ENCODE measurements at regions not wholly inside any gene's neighbourhood (a gene's known extent, or its start where the extent isn't known, plus 50 kb on each side); places are given as distances from the start of the nearest gene placed in this dataset.

DNA sequence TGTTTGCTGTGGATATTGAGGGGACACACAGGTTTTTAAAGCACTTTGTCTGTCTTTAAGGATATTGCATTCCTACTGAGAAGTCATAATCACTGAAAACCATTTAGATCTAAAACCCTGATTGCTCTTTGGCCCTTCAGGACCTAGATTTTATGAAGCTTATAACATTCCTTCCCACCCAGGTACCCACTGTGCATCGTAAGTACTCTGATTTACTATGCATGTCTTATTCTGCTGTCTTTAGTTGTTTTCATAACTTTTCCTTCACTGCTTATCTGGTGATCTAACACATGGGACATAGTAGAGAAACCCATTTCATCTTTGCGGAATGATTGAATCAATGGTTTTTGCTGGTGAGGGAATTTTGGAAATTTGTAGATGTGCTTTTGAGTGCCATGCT lies 247.0 kb upstream of the RARB start:
- TF ChIP-seq, protein P1, sequence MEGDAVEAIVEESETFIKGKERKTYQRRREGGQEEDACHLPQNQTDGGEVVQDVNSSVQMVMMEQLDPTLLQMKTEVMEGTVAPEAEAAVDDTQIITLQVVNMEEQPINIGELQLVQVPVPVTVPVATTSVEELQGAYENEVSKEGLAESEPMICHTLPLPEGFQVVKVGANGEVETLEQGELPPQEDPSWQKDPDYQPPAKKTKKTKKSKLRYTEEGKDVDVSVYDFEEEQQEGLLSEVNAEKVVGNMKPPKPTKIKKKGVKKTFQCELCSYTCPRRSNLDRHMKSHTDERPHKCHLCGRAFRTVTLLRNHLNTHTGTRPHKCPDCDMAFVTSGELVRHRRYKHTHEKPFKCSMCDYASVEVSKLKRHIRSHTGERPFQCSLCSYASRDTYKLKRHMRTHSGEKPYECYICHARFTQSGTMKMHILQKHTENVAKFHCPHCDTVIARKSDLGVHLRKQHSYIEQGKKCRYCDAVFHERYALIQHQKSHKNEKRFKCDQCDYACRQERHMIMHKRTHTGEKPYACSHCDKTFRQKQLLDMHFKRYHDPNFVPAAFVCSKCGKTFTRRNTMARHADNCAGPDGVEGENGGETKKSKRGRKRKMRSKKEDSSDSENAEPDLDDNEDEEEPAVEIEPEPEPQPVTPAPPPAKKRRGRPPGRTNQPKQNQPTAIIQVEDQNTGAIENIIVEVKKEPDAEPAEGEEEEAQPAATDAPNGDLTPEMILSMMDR (IDR thresholded peaks at IDR 0.05; ENCODE audit: insufficient read depth, low read length), result no peak
- TF ChIP-seq POLR2AphosphoS5 (IDR thresholded peaks at IDR 0.05; ENCODE audit: low read depth), result no peak
- TF ChIP-seq, protein P2, sequence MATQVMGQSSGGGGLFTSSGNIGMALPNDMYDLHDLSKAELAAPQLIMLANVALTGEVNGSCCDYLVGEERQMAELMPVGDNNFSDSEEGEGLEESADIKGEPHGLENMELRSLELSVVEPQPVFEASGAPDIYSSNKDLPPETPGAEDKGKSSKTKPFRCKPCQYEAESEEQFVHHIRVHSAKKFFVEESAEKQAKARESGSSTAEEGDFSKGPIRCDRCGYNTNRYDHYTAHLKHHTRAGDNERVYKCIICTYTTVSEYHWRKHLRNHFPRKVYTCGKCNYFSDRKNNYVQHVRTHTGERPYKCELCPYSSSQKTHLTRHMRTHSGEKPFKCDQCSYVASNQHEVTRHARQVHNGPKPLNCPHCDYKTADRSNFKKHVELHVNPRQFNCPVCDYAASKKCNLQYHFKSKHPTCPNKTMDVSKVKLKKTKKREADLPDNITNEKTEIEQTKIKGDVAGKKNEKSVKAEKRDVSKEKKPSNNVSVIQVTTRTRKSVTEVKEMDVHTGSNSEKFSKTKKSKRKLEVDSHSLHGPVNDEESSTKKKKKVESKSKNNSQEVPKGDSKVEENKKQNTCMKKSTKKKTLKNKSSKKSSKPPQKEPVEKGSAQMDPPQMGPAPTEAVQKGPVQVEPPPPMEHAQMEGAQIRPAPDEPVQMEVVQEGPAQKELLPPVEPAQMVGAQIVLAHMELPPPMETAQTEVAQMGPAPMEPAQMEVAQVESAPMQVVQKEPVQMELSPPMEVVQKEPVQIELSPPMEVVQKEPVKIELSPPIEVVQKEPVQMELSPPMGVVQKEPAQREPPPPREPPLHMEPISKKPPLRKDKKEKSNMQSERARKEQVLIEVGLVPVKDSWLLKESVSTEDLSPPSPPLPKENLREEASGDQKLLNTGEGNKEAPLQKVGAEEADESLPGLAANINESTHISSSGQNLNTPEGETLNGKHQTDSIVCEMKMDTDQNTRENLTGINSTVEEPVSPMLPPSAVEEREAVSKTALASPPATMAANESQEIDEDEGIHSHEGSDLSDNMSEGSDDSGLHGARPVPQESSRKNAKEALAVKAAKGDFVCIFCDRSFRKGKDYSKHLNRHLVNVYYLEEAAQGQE (IDR thresholded peaks at IDR 0.05; ENCODE audit: insufficient replicate concordance, low read depth), result no peak
- no peak for TF ChIP-seq GABPA (IDR thresholded peaks at IDR 0.05; ENCODE audit: low read depth)
